GM19035 (cell line): ENCODE measurements at regions not wholly inside any gene's neighbourhood (a gene's known extent, or its start where the extent isn't known, plus 50 kb on each side); places are given as distances from the start of the nearest gene placed in this dataset.

Experiments used
- ATAC-seq: cut with Tn5 transposase; IDR thresholded peaks from one replicate; pipeline ENCODE4 v1.9.1; 2021; ENCODE audit not compliant: unreplicated experiment

DNA sequence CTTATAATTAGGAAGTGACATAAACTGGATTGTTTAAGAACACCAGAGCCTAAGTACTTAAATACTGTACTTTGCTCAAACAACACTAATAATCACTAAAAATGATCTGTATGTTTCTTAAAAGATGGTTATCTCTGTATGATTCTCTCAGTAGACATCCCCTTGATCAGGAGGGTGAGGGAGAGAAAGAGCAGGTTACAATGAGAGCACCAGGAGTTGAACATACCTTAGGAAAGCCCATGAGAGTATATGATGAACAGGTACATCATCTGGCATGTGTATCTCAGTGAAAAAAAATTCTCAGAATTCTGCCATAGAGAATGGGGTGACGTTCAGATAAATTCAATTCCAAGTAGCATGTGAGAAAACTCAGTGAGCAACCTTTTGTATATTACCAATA, 59.9 kb upstream of the IL2 start:
- no peak for ATAC-seq

DNA sequence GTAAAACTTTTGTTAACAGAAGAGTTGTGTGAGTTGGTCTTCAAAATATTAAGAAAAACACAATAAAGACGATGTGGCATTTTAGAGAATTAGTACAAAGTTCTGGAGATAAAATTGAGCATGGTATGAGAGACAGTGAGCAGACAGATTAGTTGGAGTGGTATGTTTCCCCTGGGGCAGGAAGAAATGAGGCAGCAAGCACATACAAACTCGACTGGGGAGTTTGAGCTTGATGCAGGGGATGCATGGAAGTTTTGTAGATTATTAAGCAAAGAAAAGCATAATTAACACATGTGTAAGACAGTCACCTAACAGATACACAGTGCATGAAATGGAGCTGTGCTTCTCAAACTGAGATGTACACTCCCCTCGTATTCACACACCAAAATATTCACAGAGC, 58.1 kb upstream of the IL2 start:
- no peak for ATAC-seq

DNA sequence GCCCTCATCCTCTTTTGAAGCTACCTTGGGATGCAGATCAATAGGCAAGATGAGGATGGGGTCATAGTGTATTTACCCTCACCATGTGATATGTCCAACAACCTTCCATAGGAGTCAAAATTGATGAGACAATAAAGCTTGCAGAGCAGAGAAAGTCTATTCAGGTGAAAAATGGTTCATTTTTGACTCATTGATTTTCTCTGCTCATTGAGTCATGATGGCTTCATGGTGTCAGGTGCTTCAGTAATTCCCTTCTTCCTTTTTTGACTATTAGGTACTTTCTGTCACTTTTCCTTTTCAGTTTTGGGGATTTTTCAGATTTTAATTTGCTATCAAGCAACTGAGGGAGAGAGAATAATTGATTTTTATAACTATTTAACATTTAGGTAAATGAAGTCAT, 55.9 kb upstream of the IL2 start:
- no peak for ATAC-seq

DNA sequence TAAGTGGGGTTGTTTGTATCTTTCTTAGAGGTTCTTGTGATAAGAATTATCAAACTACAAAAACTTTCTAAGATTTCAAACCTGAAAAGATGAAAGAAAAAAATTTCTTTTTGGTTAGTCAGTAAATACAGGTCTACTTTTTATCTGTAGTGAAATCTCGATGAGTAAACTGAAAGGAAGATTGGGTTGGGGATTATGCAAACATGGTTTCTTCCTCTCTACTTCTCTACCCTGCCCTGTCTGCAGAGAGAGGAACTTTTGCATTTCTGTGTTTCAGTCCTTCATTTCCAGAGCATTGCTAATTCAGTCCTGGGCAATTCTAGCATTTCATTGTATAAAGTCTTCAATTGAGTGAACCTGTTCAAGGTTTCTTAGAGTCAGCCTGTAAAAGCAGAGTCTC, 51.6 kb upstream of the IL2 start:
- ATAC-seq, result peak; percentile 78
